NCI-H526 (cell line): ENCODE measurements at regions not wholly inside any gene's neighbourhood (a gene's known extent, or its start where the extent isn't known, plus 50 kb on each side); places are given as distances from the start of the nearest gene placed in this dataset.
"Not testable (repeated sequence)": the region's sequence is repeated elsewhere in the genome, so short reads cannot be mapped to it uniquely, and the experiment has no call there.

Experiments
- DNase-seq, 2 experiments: peaks; one replicate each; lab custom pipeline; 2025; lab: John Stamatoyannopoulos, UW

DNA sequence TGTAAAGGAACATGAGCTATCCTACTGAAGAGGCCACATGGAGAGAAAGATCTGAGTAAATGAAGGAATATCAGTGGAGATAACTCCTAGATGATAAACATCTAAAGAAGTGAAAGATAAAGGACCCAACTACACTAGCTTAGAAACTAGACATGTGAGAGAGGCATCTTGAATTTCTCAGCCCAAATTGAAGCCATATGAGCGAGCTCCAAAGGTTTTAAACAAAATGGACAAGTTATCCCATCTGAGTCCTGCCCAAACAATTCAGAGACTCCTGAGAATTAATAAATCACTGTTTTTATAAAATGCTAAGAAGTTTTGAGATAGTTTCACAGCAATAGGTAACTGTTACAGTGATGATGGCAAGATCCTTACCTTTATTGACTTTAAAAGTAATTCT is 438.9 kb downstream of the NAV3 start:
- no peak for DNase-seq

DNA sequence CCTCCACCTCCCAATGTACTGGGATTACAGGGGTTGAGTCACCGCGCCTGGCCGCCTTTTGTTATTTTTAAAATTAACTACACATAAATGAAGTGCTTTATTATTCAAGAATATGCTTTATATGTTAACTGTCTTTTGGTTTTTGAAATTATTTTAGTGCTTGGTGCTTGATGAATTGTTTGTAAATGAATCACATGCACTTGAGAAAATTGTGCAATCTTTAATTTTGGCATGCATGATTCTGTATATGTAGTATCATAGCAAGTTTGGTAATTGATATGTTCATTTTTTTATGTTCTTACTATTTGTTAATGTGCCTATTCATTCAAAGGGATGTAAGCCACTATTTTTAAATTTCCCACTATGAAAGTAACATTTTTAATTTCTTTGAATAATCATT is 440.9 kb downstream of the NAV3 start:
- DNase-seq = no peak

GRCh38 chr12:78275886-78276285 is 445.2 kb downstream of the NAV3 start:
- no peak for DNase-seq

- no peak for DNase-seq
Measured at GRCh38 chr12:78278706-78279190, 448.1 kb downstream of the NAV3 start.

DNA sequence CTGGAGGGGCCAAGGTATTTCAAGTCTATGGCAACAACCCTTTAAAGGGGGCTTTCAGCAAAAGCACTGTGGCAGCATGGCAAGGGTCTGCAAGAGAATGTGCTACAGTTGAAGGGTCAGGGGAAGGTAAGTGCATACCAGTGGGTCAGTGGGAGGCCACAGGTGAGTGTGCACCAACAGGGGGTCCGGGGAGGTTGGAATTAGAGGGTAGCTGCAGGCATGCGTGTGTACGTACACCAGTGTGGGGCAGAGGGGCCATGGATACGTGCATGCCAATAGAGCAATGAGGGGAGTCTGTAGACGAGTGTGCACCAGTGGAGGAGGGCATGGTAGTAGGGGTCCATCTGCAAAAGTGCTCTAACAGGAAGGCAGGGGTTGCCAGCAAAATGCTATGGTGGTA is 448.9 kb downstream of the NAV3 start:
- DNase-seq = no peak

GRCh38 chr12:78281102-78281501 is 450.4 kb downstream of the NAV3 start:
- peak in 1 of 2 experiments; percentile 10 for DNase-seq

DNA sequence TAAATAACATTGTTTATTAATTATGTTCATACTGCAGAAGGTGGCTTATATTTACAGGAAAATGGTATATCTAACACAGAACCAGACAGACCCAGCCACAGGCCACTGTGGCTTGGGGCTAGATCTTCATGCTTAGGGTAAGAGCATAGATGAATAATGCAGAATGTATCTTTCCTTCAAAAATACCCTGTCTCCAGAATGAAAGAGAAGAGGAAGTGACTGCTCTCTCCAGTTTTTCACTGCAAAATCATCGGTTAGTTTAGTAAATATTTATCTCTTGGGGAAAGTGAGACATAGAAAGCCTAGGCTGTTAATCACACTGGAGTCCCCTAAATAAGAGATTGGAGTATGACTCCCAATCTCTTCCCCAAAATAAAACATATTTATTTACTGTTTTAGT is 453.7 kb downstream of the NAV3 start:
- no peak for DNase-seq

DNA sequence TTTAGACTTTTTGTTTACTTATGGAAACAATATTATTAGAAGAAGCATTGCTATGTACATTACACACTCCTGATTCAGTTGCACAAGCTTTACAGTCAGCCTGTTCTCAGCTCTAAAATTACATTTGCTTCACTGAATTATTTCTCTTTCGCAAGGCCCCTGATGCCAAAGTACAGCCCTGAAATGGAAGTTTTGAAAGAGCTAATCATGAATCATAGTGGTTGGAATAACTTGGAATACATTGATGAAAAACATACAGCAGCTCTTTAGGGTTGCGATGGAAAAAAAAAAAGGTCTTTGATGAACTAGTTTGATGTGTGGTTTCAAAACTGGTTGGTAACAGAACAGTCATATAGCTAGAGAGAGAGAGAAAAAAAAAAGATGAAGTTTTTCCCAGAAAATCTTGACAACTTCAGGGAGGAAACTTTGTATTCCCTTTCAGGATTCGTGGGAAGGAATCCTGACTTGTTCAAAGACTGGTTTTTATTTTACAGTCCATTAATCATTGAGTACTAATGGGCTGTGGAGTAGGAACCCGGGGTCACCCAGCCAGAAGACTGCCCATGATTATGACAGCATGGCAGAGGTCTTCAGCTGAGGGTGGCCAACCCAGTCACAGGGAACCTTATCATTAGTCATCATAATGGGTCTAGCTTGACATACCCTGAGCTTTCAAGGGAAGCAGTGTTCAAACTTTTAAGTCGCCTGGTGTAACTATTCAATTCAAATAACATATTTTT is 460.1 kb downstream of the NAV3 start:
- no peak for DNase-seq

GRCh38 chr12:78293059-78293686 is 462.5 kb downstream of the NAV3 start:
- DNase-seq = no peak

DNA sequence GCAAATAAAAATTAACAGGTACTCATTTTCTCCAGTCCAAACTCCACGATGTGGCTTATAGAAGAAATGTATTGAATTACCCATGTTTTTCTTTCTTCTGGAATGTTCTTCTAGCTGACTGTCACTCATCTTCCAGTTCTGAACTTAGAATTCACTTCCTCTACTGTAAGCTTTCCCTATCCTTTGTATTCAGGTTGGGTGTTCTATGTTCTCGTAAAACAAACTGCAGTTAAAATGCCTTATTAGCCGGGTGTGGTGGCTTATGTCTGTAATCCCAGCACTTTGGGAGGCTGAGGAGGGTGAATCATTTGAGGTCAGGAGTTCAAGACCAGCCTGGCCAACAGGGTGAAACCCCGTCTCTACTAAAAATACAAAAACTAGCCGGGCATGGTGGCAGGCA is 470.6 kb downstream of the NAV3 start:
- DNase-seq = not testable (repeated sequence)

- no peak for DNase-seq
Measured at GRCh38 chr12:78305808-78306207, 475.1 kb downstream of the NAV3 start.

GRCh38 chr12:78306236-78306635 is 475.5 kb downstream of the NAV3 start:
- no peak for DNase-seq

DNA sequence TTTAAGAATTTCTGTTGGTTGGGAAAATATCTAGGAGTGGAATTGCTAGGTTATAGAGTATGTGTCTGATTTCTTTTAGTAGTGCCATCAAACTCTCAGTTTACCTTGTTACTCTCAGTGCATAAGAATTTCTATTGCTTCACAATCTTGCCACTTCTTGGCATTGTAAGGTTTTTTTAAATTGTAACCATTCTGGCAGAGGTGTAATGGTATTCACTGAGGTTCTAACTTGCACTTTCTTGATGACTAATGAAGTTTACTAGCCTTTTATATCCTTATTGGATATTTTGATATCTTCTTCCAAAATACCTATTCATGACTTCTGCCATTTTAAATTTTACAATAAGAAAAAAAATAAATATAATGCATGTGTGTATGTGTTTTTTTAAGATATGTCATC is 478.0 kb downstream of the NAV3 start:
- DNase-seq = no peak

- DNase-seq = no peak
Measured at GRCh38 chr12:78315028-78315427, 484.3 kb downstream of the NAV3 start.

DNA sequence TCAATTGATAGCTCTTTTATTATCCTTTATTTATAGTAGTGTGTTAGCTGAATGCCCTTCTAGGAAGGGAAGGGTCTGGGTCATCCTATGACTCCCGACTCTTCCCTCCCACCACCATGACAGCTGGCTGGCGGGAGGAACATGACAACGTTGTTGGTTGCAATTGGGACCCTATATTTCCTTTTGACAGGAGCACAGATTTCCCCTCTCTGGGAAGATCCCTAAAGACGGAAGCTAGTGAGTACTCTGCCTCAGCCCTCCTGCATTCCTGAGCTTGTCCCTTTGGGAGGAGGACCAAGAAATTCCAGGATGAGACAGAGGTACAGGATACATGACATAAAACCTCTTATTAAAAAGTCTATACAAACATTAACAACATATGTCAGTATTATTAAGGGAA is 485.4 kb downstream of the NAV3 start:
- DNase-seq = no peak

DNA sequence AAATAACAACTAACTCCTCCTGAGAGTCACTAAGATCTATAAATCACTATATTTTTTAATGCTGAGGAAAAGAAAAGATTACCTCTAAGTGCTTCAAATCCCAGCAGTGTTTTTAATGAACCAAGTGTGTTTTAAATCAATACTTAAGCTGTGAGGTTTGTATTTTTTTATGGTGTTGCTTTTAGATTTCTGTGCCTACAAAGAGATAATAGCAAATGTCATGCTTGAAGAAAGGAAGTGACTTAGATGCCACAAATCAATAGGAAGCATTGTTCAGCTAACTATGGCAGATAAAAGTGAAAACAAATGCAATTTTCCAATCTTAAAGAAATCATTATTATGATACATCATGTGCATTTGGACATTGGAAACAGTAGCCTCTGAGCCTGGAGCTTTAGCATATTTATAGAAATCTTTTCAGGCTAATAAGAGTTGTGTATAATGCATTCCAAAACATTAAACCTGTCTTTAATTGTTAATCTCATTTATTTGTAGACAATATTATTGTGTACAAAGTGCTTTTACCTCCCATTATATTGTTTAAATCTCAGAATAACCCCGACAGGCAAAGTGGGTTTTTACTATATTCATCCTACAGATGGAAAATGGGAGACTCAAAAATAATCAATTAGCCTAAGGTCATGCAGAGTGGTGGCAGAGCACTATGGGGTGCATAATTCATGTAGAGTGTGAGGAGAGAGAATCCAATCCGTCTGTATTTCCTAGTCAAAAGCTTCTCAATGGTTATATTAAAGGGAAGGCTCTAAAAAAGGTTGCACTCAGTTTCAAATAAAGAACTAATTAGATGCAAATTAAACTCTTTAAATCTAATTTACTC is 486.2 kb downstream of the NAV3 start:
- no peak for DNase-seq

DNA sequence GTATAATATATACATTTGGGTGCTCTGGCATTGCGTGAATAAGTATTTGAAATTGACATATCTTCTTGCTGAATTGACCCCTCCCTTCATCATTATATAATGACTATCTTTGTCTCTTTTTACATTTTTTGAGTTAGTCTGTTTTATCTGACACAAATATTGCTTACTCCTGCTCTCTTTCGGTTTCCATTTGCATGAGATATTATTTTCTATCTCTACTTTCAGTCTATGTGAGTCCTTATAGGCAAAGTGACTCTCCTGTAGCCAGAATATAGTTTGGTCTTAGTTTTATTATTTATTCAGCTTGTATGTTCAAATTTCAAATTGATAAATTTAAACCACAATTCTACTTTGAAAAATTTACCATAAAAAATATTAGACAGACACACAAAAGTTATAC is 491.0 kb downstream of the NAV3 start:
- DNase-seq = no peak

DNA sequence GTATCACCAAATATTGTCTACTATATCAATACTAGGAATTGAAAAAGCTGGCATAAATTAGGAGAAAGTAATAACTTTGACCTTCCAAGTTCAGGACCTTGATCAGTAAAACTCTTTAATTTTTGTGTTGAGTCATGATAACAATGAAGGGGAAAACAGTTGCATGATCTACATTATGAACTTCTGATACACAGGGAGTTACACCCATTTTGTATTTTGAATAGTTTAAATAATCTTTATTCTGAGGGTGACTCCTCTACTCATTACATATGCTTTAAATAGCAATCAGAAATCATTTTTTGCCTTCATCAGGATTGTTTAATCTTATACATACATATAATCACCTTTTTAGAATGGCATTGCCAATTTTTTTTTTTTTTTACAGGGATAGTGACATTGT is 492.5 kb downstream of the NAV3 start:
- no peak for DNase-seq

DNA sequence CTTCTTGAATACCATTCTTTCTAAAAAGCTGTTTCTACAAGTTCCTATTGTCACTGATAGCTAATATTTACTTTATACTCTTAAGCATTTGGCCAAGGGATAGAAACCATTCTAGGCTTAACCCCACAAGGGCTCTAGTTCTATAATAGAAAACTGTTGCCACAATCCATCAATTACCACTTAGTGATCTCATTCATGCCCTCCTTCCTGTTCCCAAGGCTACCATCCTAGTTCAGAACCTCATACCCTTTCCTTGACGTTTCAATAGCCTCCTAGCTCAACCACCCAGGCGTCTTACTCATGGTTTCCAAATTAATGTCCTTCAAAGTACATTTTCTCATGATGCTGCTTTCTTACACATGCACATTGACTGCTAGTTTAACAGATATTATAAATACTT is 493.5 kb downstream of the NAV3 start:
- no peak for DNase-seq

- no peak for DNase-seq
Measured at GRCh38 chr12:78328524-78328923, 497.8 kb downstream of the NAV3 start.

DNA sequence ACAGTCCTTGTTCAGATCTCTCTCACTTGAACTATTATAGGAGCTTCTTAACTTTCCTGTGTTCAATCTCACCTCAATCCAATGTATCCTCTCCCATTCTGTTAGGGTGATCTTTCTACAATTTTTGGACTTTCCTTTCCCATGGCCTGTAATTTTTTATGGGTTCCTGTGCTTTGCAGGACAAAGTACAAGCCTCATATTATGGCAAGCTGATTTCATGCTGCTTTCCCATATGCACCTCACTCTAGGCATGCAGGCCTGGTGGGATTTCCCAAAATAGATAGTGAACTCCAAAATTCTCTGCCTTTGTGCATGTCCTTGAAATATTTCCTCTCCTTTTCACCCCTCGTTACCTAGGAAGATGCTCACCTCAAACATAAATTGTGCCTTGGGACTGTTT is 499.4 kb downstream of the NAV3 start:
- no peak for DNase-seq

DNA sequence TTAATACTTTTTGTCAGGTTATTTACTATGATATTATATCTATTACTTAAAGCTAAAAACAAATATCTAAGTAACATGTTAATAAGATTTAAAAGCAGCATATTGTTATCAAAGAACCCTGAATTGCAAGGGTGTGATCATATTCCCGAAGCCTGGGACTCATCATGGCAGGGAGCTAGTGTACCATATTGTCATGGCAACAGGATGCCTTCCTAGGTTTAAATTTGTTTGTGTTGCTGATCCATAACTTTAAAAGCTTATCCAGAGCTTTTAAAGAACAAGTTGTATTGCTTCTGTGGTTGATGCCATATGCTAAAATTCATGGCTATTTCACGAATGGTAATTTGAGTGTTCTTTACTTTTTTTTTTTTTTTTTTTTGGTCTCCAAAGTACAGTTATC is 500.5 kb downstream of the NAV3 start:
- no peak for DNase-seq

- no peak for DNase-seq
Measured at GRCh38 chr12:78331753-78332152, 501.1 kb downstream of the NAV3 start.
